ENCODE measurements at regions not wholly inside any gene's neighbourhood (a gene's known extent, or its start where the extent isn't known, plus 50 kb on each side); places are given as distances from the start of the nearest gene placed in this dataset.

GRCh38 chr13:109671919-109672318, 114.5 kb downstream of the IRS2 start:
- H2BK5ac ChIP-seq (ENCODE audit: insufficient read length, low read length), result no peak overlapping the region
- H2BK20ac ChIP-seq (ENCODE audit: low read depth, low read length, poor library complexity, severe bottlenecking), result no peak overlapping the region
- no peak overlapping the region for H3K4ac ChIP-seq (ENCODE audit: low read depth, low read length)
- no peak overlapping the region for H2BK12ac ChIP-seq (ENCODE audit: insufficient read length, low read depth, low read length)
- DNase-seq, result no peak
- H3K4me1 ChIP-seq (ENCODE audit: insufficient read depth, low read length), result no peaks in the 10 kb centered on the region
- no peaks in the 10 kb centered on the region for H3K9me3 ChIP-seq (ENCODE audit: control insufficient read depth, low read depth, low read length)
- no peaks in the 10 kb centered on the region for H3K9me3 Mint-ChIP-seq
- no peak overlapping the region for H2BK120ac ChIP-seq (ENCODE audit: low read depth, low read length, poor library complexity, severe bottlenecking)
- H3K27ac Mint-ChIP-seq, result no peak overlapping the region
- no peaks in the 10 kb centered on the region for H4K20me1 ChIP-seq (ENCODE audit: control insufficient read depth, insufficient read depth, insufficient read length)
- no peak overlapping the region for H3K56ac ChIP-seq (ENCODE audit: insufficient read length, low read depth, low read length)
- no peak overlapping the region for H4K8ac ChIP-seq (replicated peaks; ENCODE audit: insufficient read length, low read depth, low read length)
- no peaks in the 10 kb centered on the region for H3K79me1 ChIP-seq (ENCODE audit: insufficient read depth, low read depth, low read length, poor library complexity, severe bottlenecking)
- H3K23me2 ChIP-seq (ENCODE audit: insufficient read length, low read depth, low read length, poor library complexity, severe bottlenecking), result no peaks in the 10 kb centered on the region
- no peaks in the 10 kb centered on the region for H3K79me2 ChIP-seq (ENCODE audit: insufficient read depth, low read length)
- no CpG with 5 or more reads among the region's 4 CpGs for WGBS (ENCODE audit: extremely low coverage, insufficient read length, low lambda C conversion rate)
- no peak overlapping the region for H2BK15ac ChIP-seq (ENCODE audit: low read depth, low read length)
- H3K27me3 Mint-ChIP-seq (ENCODE audit: low read depth), result no peaks in the 10 kb centered on the region; the same call in 1 of the 2 replicates
- no peak overlapping the region for H4K5ac ChIP-seq (ENCODE audit: insufficient read length, low read depth, low read length)
- H3T11ph ChIP-seq (ENCODE audit: low read length), result no peak overlapping the region
- H3K4me3 Mint-ChIP-seq, result no peak overlapping the region
- no peaks in the 10 kb centered on the region for H3K27me3 ChIP-seq (ENCODE audit: insufficient read depth, low read length)
- H3K4me2 ChIP-seq (ENCODE audit: insufficient read depth, insufficient read length, low read length), result no peak overlapping the region
- H2AFZ ChIP-seq (ENCODE audit: low read length), result no peak overlapping the region
- no peak for TF ChIP-seq CTCF (conservative IDR thresholded peaks at IDR 0.05)
- no peak overlapping the region for H3K9ac ChIP-seq (ENCODE audit: extremely low read depth, insufficient read length, low read length)
- no peak overlapping the region for H4K91ac ChIP-seq (ENCODE audit: insufficient read length, low read depth, low read length)
- H3K36me3 Mint-ChIP-seq (ENCODE audit: insufficient read depth in 1 of 3, low read depth in 3 of 3), result no peaks in the 10 kb centered on the region
- peaks cover 9 to 16% of the 10 kb centered on the region in 2 experiments for H3K4me1 Mint-ChIP-seq
- H2AK5ac ChIP-seq (ENCODE audit: insufficient read length, low read length), result no peak overlapping the region
- H3K18ac ChIP-seq (ENCODE audit: insufficient read length, low read depth, low read length), result no peak overlapping the region
- no peak overlapping the region for H3K23ac ChIP-seq (ENCODE audit: insufficient read length, low read depth, low read length)
- no peak overlapping the region for H3K27ac ChIP-seq (ENCODE audit: insufficient read length, low read depth, low read length)
- H3K14ac ChIP-seq (ENCODE audit: insufficient read depth, low read length), result no peak overlapping the region

All from H9 (cell line).